WTC11 (cell line): ENCODE measurements at regions not wholly inside any gene's neighbourhood (a gene's known extent, or its start where the extent isn't known, plus 50 kb on each side); places are given as distances from the start of the nearest gene placed in this dataset.

Source experiments
- TP53 ChIP-seq: sonication (generic); formaldehyde crosslinking; IDR thresholded peaks from 2 replicates; pipeline ENCODE4 v1.8.1; 2023; ENCODE audit warnings: mild to moderate bottlenecking, missing genetic modification reagents
- TF ChIP-seq, protein P1 (sequence below): sonication (generic); formaldehyde crosslinking; IDR thresholded peaks from 2 replicates; pipeline ENCODE4 v1.8.1; 2022; ENCODE audit warnings: mild to moderate bottlenecking, moderate library complexity, missing genetic modification reagents
- TF ChIP-seq, protein P2 (sequence below): fragments of 200-600 bp; IDR thresholded peaks from 2 replicates; pipeline ENCODE4 v1.8.0; 2022; ENCODE audit warnings: antibody characterized with exemption
- TF ChIP-seq, protein P3 (sequence below): sonication (generic); formaldehyde crosslinking; IDR thresholded peaks from 2 replicates; pipeline ENCODE4 v1.8.1; 2022; ENCODE audit warnings: missing genetic modification reagents, borderline replicate concordance
- TF ChIP-seq, protein P4 (sequence below): sonication (generic); formaldehyde crosslinking; conservative IDR thresholded peaks from 2 replicates; pipeline ENCODE4 v1.8.1; 2023; ENCODE audit warnings: mild to moderate bottlenecking, low read depth, missing genetic modification reagents, moderate library complexity
- TF ChIP-seq, protein P5 (sequence below): sonication (generic); formaldehyde crosslinking; IDR thresholded peaks from 2 replicates; pipeline ENCODE4 v1.8.0; 2022; ENCODE audit warnings: mild to moderate bottlenecking, missing genetic modification reagents

DNA sequence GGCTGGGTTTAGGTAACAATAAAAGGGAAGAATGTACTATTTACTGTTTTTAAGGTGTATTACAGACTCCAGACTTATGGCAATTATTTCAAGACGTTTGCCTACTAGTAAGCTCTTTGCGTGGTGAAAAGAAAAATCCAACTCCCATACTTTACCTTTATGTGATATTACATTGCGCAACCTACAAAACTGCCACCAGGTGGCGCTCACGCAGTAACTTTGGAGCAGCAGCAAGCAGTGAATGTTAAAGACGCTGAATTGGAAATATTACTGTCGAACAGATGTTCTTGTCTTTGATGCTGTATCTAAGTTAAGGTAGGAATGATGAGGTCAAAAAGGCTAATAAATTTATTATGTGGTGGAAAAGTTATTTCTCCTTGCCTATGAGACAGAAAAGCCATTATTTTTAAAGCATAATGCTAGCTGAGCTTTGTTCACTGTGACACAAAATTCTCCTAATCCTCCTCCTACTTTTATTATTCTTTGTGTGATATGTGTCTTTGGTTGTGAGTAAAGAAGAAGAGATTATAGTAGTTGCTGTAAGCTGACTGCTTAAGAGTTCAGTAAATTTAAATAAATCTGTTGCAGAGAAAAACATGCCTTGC is 1099.8 kb upstream of the TENM3 start:
- TF ChIP-seq, protein P1, sequence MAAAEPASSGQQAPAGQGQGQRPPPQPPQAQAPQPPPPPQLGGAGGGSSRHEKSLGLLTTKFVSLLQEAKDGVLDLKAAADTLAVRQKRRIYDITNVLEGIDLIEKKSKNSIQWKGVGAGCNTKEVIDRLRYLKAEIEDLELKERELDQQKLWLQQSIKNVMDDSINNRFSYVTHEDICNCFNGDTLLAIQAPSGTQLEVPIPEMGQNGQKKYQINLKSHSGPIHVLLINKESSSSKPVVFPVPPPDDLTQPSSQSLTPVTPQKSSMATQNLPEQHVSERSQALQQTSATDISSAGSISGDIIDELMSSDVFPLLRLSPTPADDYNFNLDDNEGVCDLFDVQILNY = no peak
- TF ChIP-seq, protein P2, sequence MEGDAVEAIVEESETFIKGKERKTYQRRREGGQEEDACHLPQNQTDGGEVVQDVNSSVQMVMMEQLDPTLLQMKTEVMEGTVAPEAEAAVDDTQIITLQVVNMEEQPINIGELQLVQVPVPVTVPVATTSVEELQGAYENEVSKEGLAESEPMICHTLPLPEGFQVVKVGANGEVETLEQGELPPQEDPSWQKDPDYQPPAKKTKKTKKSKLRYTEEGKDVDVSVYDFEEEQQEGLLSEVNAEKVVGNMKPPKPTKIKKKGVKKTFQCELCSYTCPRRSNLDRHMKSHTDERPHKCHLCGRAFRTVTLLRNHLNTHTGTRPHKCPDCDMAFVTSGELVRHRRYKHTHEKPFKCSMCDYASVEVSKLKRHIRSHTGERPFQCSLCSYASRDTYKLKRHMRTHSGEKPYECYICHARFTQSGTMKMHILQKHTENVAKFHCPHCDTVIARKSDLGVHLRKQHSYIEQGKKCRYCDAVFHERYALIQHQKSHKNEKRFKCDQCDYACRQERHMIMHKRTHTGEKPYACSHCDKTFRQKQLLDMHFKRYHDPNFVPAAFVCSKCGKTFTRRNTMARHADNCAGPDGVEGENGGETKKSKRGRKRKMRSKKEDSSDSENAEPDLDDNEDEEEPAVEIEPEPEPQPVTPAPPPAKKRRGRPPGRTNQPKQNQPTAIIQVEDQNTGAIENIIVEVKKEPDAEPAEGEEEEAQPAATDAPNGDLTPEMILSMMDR = peak; percentile 89
- TF ChIP-seq, protein P3, sequence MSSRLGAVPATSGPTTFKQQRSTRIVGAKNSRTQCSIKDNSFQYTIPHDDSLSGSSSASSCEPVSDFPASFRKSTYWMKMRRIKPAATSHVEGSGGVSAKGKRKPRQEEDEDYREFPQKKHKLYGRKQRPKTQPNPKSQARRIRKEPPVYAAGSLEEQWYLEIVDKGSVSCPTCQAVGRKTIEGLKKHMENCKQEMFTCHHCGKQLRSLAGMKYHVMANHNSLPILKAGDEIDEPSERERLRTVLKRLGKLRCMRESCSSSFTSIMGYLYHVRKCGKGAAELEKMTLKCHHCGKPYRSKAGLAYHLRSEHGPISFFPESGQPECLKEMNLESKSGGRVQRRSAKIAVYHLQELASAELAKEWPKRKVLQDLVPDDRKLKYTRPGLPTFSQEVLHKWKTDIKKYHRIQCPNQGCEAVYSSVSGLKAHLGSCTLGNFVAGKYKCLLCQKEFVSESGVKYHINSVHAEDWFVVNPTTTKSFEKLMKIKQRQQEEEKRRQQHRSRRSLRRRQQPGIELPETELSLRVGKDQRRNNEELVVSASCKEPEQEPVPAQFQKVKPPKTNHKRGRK (CRISPR knock-in tag) = no peak
- TF ChIP-seq, protein P4, sequence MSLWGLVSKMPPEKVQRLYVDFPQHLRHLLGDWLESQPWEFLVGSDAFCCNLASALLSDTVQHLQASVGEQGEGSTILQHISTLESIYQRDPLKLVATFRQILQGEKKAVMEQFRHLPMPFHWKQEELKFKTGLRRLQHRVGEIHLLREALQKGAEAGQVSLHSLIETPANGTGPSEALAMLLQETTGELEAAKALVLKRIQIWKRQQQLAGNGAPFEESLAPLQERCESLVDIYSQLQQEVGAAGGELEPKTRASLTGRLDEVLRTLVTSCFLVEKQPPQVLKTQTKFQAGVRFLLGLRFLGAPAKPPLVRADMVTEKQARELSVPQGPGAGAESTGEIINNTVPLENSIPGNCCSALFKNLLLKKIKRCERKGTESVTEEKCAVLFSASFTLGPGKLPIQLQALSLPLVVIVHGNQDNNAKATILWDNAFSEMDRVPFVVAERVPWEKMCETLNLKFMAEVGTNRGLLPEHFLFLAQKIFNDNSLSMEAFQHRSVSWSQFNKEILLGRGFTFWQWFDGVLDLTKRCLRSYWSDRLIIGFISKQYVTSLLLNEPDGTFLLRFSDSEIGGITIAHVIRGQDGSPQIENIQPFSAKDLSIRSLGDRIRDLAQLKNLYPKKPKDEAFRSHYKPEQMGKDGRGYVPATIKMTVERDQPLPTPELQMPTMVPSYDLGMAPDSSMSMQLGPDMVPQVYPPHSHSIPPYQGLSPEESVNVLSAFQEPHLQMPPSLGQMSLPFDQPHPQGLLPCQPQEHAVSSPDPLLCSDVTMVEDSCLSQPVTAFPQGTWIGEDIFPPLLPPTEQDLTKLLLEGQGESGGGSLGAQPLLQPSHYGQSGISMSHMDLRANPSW (CRISPR knock-in tag) = no peak
- TF ChIP-seq TP53 (CRISPR knock-in tag) = no peak
- TF ChIP-seq, protein P5, sequence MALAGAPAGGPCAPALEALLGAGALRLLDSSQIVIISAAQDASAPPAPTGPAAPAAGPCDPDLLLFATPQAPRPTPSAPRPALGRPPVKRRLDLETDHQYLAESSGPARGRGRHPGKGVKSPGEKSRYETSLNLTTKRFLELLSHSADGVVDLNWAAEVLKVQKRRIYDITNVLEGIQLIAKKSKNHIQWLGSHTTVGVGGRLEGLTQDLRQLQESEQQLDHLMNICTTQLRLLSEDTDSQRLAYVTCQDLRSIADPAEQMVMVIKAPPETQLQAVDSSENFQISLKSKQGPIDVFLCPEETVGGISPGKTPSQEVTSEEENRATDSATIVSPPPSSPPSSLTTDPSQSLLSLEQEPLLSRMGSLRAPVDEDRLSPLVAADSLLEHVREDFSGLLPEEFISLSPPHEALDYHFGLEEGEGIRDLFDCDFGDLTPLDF (CRISPR knock-in tag) = no peak
